Neural crest cell (in vitro differentiated cells): ENCODE measurements at regions not wholly inside any gene's neighbourhood (a gene's known extent, or its start where the extent isn't known, plus 50 kb on each side); places are given as distances from the start of the nearest gene placed in this dataset.

Experiments
- DNase-seq: peaks from one replicate; pipeline ENCODE4 v3.0.0; 2021; ENCODE audit warnings: low read depth, mixed read lengths, low spot score
- H3K27ac Mint-ChIP-seq: one replicate; pipeline ENCODE4 v1.8.0; 2021; ENCODE audit warnings: mild to moderate bottlenecking, mixed read lengths; ENCODE audit not compliant: unreplicated experiment
- H3K27me3 Mint-ChIP-seq: 2 replicates; pipeline ENCODE4 v1.8.0; 2021; ENCODE audit warnings: low read depth, mild to moderate bottlenecking, mixed read lengths
- H3K36me3 Mint-ChIP-seq: 2 replicates; pipeline ENCODE4 v1.8.0; 2021; ENCODE audit warnings: low read depth, mild to moderate bottlenecking, mixed read lengths
- H3K4me1 Mint-ChIP-seq: 2 replicates; pipeline ENCODE4 v1.8.0; 2021; ENCODE audit warnings: mixed read lengths
- H3K4me3 Mint-ChIP-seq: one replicate; pipeline ENCODE4 v1.8.0; 2021; ENCODE audit warnings: mild to moderate bottlenecking, mixed read lengths
- H3K9me3 Mint-ChIP-seq: 2 replicates; pipeline ENCODE4 v1.8.0; 2021; ENCODE audit warnings: mixed read lengths
- TF ChIP-seq, protein P1 (sequence below): fragments of 200-600 bp; sonication (generic); conservative IDR thresholded peaks from 2 replicates; pipeline ENCODE4 v1.5.0; 2021; ENCODE audit warnings: antibody characterized with exemption, mild to moderate bottlenecking

GRCh38 chr21:20519076-20519475 is 479.1 kb upstream of the NCAM2 start:
- Mint-ChIP-seq H3K9me3 (no peaks in the 10 kb centered on the region), H3K36me3 (no peaks in the 10 kb centered on the region), H3K27me3 (no peaks in the 10 kb centered on the region), H3K4me1 (no peaks in the 10 kb centered on the region), H3K27ac (no peak overlapping the region), H3K4me3 (no peak overlapping the region)
- TF ChIP-seq, protein P1, sequence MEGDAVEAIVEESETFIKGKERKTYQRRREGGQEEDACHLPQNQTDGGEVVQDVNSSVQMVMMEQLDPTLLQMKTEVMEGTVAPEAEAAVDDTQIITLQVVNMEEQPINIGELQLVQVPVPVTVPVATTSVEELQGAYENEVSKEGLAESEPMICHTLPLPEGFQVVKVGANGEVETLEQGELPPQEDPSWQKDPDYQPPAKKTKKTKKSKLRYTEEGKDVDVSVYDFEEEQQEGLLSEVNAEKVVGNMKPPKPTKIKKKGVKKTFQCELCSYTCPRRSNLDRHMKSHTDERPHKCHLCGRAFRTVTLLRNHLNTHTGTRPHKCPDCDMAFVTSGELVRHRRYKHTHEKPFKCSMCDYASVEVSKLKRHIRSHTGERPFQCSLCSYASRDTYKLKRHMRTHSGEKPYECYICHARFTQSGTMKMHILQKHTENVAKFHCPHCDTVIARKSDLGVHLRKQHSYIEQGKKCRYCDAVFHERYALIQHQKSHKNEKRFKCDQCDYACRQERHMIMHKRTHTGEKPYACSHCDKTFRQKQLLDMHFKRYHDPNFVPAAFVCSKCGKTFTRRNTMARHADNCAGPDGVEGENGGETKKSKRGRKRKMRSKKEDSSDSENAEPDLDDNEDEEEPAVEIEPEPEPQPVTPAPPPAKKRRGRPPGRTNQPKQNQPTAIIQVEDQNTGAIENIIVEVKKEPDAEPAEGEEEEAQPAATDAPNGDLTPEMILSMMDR = no peak
- no peak for DNase-seq

DNA sequence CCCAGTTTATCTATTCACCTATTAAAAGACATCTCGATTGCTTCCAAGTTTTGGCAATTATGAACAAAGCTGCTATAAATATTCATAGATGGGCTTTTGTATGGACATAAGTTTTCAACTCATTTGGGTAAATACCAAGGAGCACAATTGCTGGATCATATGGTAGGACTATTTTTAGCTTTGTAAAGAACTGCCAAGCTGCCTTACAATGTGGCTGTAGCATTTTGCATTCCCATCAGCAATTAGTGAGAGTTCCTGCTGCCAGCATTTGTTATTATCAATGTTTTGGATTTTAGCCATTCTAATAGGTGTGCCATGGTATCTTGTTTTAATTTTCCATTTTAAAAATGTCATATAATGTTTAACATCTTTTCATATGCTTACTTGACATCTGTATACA is 475.6 kb upstream of the NCAM2 start:
- TF ChIP-seq, protein P1 = no peak
- no peaks in the 10 kb centered on the region for H3K27me3 Mint-ChIP-seq
- H3K9me3 Mint-ChIP-seq = no peaks in the 10 kb centered on the region
- H3K4me3 Mint-ChIP-seq = no peak overlapping the region
- no peak overlapping the region for H3K27ac Mint-ChIP-seq
- no peak for DNase-seq
- no peaks in the 10 kb centered on the region for H3K4me1 Mint-ChIP-seq
- H3K36me3 Mint-ChIP-seq = no peaks in the 10 kb centered on the region

DNA sequence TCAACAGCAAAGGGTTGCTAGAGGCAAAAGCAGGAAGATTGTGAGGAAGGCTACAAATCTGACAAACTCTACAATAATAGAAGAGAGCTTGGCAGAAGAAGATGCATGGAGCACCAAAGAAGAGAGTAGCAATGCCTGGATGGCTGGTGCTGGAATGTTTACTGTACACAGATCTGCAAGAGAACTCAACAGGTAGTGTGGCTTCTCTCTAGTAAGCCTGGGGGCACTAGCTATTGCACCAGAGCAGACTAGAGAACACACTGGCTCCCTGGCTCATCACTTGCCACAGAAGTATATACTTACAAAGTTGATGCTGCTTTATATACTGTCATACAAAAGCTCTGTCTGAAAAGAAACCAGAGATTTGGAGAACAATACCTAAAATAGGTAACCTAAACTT is 475.0 kb upstream of the NCAM2 start:
- H3K9me3 Mint-ChIP-seq = no peaks in the 10 kb centered on the region
- no peaks in the 10 kb centered on the region for H3K4me1 Mint-ChIP-seq
- no peak overlapping the region for H3K4me3 Mint-ChIP-seq
- H3K36me3 Mint-ChIP-seq = no peaks in the 10 kb centered on the region
- no peaks in the 10 kb centered on the region for H3K27me3 Mint-ChIP-seq
- DNase-seq = no peak
- no peak overlapping the region for H3K27ac Mint-ChIP-seq
- TF ChIP-seq, protein P1 = no peak

DNA sequence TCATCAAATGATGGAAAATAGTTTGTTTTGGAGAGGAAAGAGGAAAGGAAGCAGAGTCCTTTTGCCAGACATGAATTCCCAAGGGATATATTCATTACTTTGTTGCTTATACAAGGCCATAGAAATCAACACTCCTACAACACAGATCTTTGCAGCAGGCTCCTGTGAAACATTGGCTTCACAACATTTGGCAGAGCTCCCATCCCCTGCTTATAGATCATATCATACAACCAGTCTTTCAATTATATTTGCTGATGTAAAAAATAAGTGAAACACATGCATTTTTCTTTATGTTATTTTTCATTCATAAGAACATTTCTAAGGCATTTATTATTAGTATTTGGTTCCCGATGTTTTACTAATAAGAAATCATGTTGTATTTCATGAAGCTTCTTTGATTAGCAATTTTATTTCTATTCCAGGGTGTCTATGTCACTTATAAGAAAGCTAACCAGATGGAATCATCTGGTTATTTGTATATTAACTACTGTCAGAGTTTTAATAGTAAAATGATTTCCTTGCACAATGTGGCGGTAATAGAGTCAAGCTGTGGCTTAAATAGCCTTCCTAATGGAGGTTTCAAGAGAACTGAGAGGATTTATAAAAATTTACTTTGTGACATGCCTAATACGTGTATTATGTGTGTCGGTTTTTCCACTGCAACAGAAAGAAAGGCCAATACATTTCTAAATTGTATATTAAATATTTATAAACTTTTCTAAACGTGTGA is 470.3 kb upstream of the NCAM2 start:
- H3K4me1 Mint-ChIP-seq = no peaks in the 10 kb centered on the region
- no peaks in the 10 kb centered on the region for H3K27me3 Mint-ChIP-seq
- TF ChIP-seq, protein P1 = no peak
- no peaks in the 10 kb centered on the region for H3K9me3 Mint-ChIP-seq
- no peak for DNase-seq
- no peak overlapping the region for H3K27ac Mint-ChIP-seq
- H3K36me3 Mint-ChIP-seq = no peaks in the 10 kb centered on the region
- no peak overlapping the region for H3K4me3 Mint-ChIP-seq

DNA sequence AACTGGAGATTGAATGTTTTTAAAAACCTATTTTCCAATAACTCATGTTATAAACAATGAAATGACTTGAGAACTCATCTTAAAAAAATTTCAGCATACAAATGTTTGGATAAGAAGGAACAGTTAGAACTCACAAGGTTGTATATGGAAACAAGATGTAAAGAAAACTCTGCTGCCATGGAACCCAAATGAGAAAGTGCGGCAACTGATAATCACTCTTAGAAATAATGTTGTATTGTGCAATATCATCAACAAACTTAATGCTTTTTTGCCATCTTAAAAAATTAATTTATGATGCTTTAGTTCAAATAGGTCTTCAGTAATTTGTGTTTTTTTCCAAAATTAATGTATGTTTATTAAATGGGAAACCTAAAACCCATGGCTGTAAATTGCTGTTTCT is 461.1 kb upstream of the NCAM2 start:
- TF ChIP-seq, protein P1 = no peak
- H3K27me3 Mint-ChIP-seq = no peaks in the 10 kb centered on the region
- no peak overlapping the region for H3K4me3 Mint-ChIP-seq
- H3K4me1 Mint-ChIP-seq = no peaks in the 10 kb centered on the region
- no peaks in the 10 kb centered on the region for H3K36me3 Mint-ChIP-seq
- no peaks in the 10 kb centered on the region for H3K9me3 Mint-ChIP-seq
- no peak for DNase-seq
- H3K27ac Mint-ChIP-seq = no peak overlapping the region
